Kidney epithelial cell (primary cell): ENCODE measurements at regions not wholly inside any gene's neighbourhood (a gene's known extent, or its start where the extent isn't known, plus 50 kb on each side); places are given as distances from the start of the nearest gene placed in this dataset.

ENCODE experiments used
- DNase-seq: peaks from one replicate; pipeline ENCODE4 v3.0.0-alpha.2; 2010; ENCODE audit warnings: low read depth
- H3K27me3 ChIP-seq: 2 replicates; pipeline ENCODE4 v1.6.0; 2011; ENCODE audit warnings: low read length; ENCODE audit not compliant: control insufficient read depth, insufficient read depth
- H3K36me3 ChIP-seq: 2 replicates; pipeline ENCODE4 v1.5.1; 2011; ENCODE audit warnings: low read length; ENCODE audit not compliant: control insufficient read depth, insufficient read depth
- H3K4me3 ChIP-seq: 2 replicates; pipeline ENCODE4 v1.5.1; 2011; ENCODE audit warnings: low read depth, mild to moderate bottlenecking, control low read depth, low read length
- CTCF ChIP-seq: IDR thresholded peaks from 2 replicates; pipeline ENCODE4 v1.5.1; 2011; ENCODE audit warnings: mild to moderate bottlenecking, moderate library complexity, low read length, control low read depth, inconsistent platforms; ENCODE audit not compliant: insufficient read depth, poor library complexity, severe bottlenecking

- DNase-seq = no peak
- no peak overlapping the region for H3K4me3 ChIP-seq
- TF ChIP-seq CTCF = no peak
Measured at GRCh38 chr5:122532035-122532434, 220.0 kb downstream of the SNCAIP start.

GRCh38 chr5:122533825-122534224 is 221.8 kb downstream of the SNCAIP start:
- Histone ChIP-seq H3K27me3 (no peaks in the 10 kb centered on the region), H3K4me3 (no peak overlapping the region), H3K36me3 (no peaks in the 10 kb centered on the region)
- no peak for DNase-seq
- TF ChIP-seq CTCF = no peak

More at GRCh38 chr5:122532035-122532434, 220.0 kb downstream of the SNCAIP start:
- Histone ChIP-seq H3K27me3 (no peaks in the 10 kb centered on the region), H3K36me3 (no peaks in the 10 kb centered on the region)

GRCh38 chr5:122534829-122535228 is 222.8 kb downstream of the SNCAIP start:
- no peak for DNase-seq
- no peak for TF ChIP-seq CTCF

GRCh38 chr5:122541388-122541787 is 229.4 kb downstream of the SNCAIP start:
- Histone ChIP-seq H3K4me3 (no peak overlapping the region), H3K27me3 (no peaks in the 10 kb centered on the region), H3K36me3 (no peaks in the 10 kb centered on the region)
- no peak for DNase-seq
- no peak for TF ChIP-seq CTCF

More at GRCh38 chr5:122534829-122535228, 222.8 kb downstream of the SNCAIP start:
- H3K4me3 ChIP-seq = no peak overlapping the region
- no peaks in the 10 kb centered on the region for H3K36me3 ChIP-seq
- H3K27me3 ChIP-seq = no peaks in the 10 kb centered on the region

GRCh38 chr5:122545986-122546385 is 228.9 kb upstream of the SNX2 start:
- Histone ChIP-seq H3K27me3 (no peaks in the 10 kb centered on the region), H3K4me3 (no peak overlapping the region), H3K36me3 (no peaks in the 10 kb centered on the region)
- no peak for DNase-seq
- TF ChIP-seq CTCF = no peak

- H3K27me3 ChIP-seq = no peaks in the 10 kb centered on the region
- no peak for TF ChIP-seq CTCF
- H3K36me3 ChIP-seq = no peaks in the 10 kb centered on the region
- DNase-seq = no peak
- no peak overlapping the region for H3K4me3 ChIP-seq
Measured at GRCh38 chr5:122547219-122547618, 227.7 kb upstream of the SNX2 start.
